ENCODE measurements at regions not wholly inside any gene's neighbourhood (a gene's known extent, or its start where the extent isn't known, plus 50 kb on each side); places are given as distances from the start of the nearest gene placed in this dataset.

DNA sequence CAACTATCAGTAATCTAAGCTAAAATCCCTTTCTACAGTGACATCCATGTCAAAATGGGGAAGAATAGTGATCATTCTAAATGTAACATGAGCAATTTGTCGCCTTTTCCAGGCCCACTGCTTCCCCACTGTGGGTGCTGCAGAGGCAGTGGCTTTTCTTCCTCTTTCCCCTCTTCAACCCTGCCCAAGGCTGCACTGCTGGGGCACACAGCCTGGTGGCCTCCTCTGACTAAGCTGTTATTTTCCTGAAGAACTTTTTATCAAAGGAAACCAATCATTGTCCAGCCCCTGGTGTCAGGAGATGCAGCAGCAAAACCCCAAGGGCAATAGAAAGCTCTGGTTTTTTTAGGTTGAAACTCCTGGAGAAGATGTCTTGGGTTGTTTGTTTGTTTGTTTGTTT, 117.6 kb upstream of the KLF7 start (continued):
- TF ChIP-seq, protein P1, sequence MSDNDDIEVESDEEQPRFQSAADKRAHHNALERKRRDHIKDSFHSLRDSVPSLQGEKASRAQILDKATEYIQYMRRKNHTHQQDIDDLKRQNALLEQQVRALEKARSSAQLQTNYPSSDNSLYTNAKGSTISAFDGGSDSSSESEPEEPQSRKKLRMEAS (IDR thresholded peaks at IDR 0.05; ENCODE audit: low read depth) = no peak
- TF ChIP-seq, protein P2, sequence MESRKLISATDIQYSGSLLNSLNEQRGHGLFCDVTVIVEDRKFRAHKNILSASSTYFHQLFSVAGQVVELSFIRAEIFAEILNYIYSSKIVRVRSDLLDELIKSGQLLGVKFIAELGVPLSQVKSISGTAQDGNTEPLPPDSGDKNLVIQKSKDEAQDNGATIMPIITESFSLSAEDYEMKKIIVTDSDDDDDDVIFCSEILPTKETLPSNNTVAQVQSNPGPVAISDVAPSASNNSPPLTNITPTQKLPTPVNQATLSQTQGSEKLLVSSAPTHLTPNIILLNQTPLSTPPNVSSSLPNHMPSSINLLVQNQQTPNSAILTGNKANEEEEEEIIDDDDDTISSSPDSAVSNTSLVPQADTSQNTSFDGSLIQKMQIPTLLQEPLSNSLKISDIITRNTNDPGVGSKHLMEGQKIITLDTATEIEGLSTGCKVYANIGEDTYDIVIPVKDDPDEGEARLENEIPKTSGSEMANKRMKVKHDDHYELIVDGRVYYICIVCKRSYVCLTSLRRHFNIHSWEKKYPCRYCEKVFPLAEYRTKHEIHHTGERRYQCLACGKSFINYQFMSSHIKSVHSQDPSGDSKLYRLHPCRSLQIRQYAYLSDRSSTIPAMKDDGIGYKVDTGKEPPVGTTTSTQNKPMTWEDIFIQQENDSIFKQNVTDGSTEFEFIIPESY (IDR thresholded peaks at IDR 0.05; ENCODE audit: borderline replicate concordance, low read depth) = no peak
- TF ChIP-seq, protein P3, sequence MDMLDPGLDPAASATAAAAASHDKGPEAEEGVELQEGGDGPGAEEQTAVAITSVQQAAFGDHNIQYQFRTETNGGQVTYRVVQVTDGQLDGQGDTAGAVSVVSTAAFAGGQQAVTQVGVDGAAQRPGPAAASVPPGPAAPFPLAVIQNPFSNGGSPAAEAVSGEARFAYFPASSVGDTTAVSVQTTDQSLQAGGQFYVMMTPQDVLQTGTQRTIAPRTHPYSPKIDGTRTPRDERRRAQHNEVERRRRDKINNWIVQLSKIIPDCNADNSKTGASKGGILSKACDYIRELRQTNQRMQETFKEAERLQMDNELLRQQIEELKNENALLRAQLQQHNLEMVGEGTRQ (IDR thresholded peaks at IDR 0.05; ENCODE audit: borderline replicate concordance, low read depth, low read length) = no peak
- no peak for TF ChIP-seq JUND (IDR thresholded peaks at IDR 0.05)
- no peak for TF ChIP-seq MEF2A (IDR thresholded peaks at IDR 0.05; ENCODE audit: borderline replicate concordance, low read depth)
- TF ChIP-seq NFIC (IDR thresholded peaks at IDR 0.05; ENCODE audit: borderline replicate concordance) = no peak

DNA sequence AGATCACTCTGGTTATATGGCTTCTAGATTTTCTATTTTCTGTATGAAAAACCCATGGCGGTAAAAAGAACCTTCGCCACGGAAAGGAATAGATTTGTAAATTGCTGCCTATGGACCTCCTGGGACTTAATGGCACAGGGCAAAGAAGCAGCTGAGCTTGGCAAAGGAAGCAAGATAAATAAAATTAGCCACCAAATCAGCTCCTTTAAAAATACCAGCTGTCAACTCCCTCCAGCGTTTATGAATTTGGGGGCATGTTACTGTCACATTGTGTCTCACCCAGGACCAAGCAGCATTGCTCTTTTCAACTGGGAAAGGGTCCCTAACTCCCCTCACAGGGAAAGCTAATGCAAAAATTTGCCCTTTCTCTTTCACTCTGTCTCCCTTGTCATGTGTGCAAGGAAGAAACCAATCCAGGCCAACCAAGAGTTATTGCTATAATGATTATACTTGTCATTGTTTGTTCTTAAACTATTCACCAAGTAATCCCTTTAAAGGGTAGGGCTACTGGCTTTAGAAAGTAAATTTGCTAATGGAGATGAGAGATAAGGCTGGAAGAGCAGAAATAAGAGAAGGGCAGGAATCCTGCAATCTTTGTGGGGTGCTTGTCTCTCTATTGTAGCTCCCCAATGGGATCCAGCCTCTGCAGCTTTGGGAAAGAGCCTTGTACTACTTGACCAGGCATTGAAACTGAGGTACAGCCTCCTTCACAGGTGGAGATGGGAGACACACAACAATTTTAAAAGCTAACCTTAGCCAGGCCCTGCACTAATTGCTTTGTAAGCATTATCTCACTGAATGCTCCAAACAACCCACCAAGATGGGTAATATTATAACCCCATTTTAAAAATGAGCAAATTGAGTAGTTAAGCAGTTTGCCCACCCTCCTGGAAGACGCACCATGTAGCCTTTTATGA, 119.1 kb upstream of the KLF7 start:
- H4K20me1 ChIP-seq (ENCODE audit: insufficient read depth) = no peaks in the 10 kb centered on the region
- no peak overlapping the region for H3K9ac ChIP-seq
- H3K36me3 ChIP-seq (replicated peaks in 1 of 2; ENCODE audit: control insufficient read depth in 1 of 2, insufficient read depth in 2 of 2, low read length in 1 of 2) = no peaks in the 10 kb centered on the region
- H3K79me2 ChIP-seq (ENCODE audit: insufficient read depth) = no peaks in the 10 kb centered on the region
- H3K4me1 ChIP-seq (ENCODE audit: control insufficient read depth in 1 of 2, insufficient read depth in 2 of 2, low read depth in 1 of 2, low read length in 1 of 2) = peaks cover 5 to 40% of the 10 kb centered on the region in 2 experiments; a peak in 3 of 4 replicates
- peak overlapping the region in 1 of 2 experiments; percentile 72; a peak in 2 of 4 replicates for H3K27ac ChIP-seq (ENCODE audit: low read depth in 2 of 2, low read length in 1 of 2)
- H3K27me3 ChIP-seq (ENCODE audit: insufficient read depth) = no peaks in the 10 kb centered on the region
- H3K4me2 ChIP-seq = no peak overlapping the region
- POLR2A ChIA-PET = interaction anchor here (1.6 kb wide), 1 partner anchor 119 kb away, joined by 6 read pairs; the partner anchor contains the start of gene KLF7
- H2AFZ ChIP-seq (ENCODE audit: low read depth) = no peak overlapping the region
- DNase-seq = no peak
- no peak for TF ChIP-seq YY1 (IDR thresholded peaks at IDR 0.05; ENCODE audit: low read depth)
- TF ChIP-seq FOXM1 (IDR thresholded peaks at IDR 0.05; ENCODE audit: low read depth) = no peak
- TF ChIP-seq TAF1 (IDR thresholded peaks at IDR 0.05; ENCODE audit: borderline replicate concordance, low read depth, low read length) = no peak
- TF ChIP-seq RFX5 (IDR thresholded peaks at IDR 0.05; ENCODE audit: low read length) = no peak
- peak; percentile 9; the same call in 1 of the 2 replicates for TF ChIP-seq GATA2 (CRISPR knock-in tag; IDR thresholded peaks at IDR 0.05)
- no peak for TF ChIP-seq FOSL2 (IDR thresholded peaks at IDR 0.05; ENCODE audit: borderline replicate concordance, low read depth)
- WGBS (ENCODE audit: low lambda C conversion rate) = 82% methylated on average over 5 of the region's 5 CpGs
- no peaks in the 10 kb centered on the region for H3K9me3 ChIP-seq
- no peaks in the 10 kb centered on the region for H3K9me2 ChIP-seq
- H3F3A ChIP-seq (replicated peaks; ENCODE audit: insufficient read depth) = no peaks in the 10 kb centered on the region
- no peak overlapping the region for H3K4me3 ChIP-seq (ENCODE audit: low read depth in 2 of 2, low read length in 1 of 2)
- CTCF ChIA-PET = interaction anchor here (1.1 to 1.9 kb wide), 4 partner anchors 19 to 484 kb away, joined by 3 to 6 read pairs (median 4); no protein-coding TSS in a partner anchor
